Erythroblast (primary cell): ENCODE measurements at regions not wholly inside any gene's neighbourhood (a gene's known extent, or its start where the extent isn't known, plus 50 kb on each side); places are given as distances from the start of the nearest gene placed in this dataset.

Experiments used
- DNase-seq, 2 experiments: peaks; one replicate each; lab custom pipeline; 2025; lab: John Stamatoyannopoulos, UW
- GATA1 ChIP-seq: IDR thresholded peaks from 2 replicates; pipeline ENCODE4 v1.6.1; 2011; ENCODE audit warnings: low read depth, mild to moderate bottlenecking, control low read depth, low read length, moderate library complexity
- POLR2A ChIP-seq: IDR thresholded peaks from 2 replicates; pipeline ENCODE4 v1.6.1; 2011; ENCODE audit warnings: mild to moderate bottlenecking, low read length

DNA sequence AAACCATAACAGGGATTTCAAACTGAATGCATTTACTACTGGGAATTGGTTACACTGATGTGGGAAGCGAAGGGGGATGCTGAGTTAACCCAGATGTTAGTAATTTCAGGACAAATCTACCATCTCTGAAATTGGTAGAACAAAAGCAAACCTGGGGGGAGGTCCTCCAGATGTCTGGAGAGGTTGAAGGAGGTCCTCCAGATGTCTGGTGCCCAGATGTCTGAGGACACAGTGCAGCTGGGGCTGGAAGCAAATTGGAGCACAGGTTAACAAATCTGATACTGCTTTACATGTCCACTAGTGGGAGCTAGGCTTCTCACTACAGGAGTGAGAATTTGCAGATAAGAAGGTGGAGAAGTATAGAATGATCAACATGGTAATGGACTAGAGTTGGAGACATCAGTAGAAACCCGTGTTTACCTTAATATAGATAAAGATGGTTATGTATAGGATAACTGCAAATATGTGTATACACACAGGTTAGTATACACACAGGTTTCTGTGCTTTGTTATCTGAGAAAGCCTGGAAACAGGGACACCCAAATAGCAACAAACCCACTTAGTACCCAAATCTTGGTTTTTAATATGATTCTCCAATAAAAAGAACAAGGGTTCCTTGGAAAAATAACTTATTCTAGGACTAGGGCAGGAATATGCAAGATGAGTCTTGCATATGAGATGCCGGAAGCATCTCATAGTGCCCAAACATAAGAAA lies 162.5 kb downstream of the C12orf50 start:
- DNase-seq = peak; percentile 0 to 12
- TF ChIP-seq GATA1 (no peak), POLR2A (no peak)

DNA sequence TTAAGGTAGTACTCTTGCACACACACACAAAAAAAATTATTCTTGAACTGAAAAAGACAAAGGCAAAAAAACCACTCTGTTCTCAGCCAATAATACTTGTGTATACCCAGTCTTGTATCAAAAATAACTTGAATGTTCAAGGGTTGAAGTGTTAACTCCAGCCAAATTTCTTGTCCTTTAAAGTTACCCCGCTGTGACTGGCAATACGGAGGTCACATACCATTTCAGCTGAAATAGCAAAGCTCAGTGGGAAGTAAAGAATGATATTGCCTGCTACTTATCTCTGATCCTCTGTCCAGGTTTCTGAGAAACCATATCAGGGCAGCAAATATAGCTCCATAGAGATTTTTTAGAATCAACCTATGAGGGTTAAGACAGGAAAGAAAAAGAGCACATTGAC lies 167.4 kb downstream of the C12orf50 start:
- no peak for DNase-seq
- no peak for TF ChIP-seq POLR2A

DNA sequence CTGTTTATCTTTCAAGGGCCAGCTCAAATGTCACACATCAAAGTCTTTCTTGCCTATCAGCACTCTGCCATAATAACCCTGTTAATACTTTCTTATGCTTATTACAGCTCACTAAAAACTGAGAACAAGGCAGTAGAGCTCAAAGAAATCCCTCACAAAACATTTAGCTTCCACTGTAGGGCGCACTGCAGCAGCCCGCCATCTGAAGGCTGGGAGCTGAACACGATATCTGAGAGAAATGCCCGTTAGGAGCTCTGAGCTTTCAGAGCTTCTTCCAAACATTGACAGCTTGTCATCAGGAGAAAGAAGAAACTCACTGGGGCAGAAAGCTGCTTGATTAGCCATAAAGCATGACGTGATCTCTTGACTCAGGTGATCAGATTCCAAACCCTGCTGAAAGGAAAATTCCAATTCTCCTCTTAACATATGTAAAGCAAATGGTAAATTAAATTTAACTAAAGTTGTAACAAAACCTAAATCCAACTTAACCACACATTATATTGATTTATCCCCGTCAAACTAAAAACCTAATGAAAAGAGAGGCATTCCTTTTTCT lies 175.7 kb downstream of the C12orf50 start:
- TF ChIP-seq GATA1 (no peak), POLR2A (no peak)
- no peak for DNase-seq

DNA sequence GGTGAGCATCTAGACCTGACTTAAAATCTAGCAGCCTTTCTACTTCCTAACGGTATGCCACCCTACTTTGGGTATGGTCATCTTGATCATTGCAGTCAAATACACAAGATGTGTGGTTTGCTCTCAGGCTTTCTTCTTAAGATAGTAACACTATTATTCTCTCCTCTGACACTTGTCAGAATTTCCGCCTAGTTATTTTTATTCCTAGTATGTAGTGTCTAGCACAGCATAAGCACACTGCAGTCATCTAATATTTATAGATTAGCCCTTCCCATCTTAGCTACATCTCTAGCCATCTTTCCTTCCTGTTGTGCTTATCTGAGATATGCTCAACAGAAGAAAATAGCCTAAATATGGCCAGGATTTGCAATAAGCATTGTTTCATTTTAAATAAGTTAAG lies 180.1 kb downstream of the C12orf50 start:
- no peak for DNase-seq
- TF ChIP-seq POLR2A = no peak
- TF ChIP-seq GATA1 = no peak

DNA sequence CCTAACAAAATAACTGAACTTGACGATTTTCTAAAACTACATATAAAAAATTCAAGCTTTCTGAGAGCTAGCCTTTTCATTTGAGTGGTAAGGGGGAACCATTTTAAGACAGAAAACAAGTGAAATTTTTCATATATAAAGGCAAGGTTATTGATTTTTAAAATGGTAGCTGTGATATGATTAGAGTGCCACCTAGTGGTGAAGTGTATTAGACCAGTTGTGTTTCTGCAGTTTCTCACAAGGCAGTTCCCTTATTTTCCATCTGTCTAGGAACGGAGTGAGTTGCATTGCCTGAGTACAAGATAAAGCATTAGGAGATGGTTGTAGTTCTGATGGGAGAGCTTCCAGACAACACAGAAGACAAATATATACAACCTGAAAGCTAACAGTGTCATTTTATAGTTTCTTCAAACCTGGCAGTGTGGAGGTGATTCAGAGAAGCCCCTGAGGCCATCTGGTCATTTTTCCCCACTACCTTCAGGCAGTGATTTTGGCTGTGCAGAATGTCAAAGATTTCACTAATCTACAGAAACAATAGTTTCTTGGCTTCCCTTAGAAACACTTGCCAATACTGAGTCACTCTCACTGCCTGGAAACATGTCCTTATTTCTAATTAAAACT lies 180.8 kb downstream of the C12orf50 start:
- TF ChIP-seq GATA1 (no peak), POLR2A (no peak)
- DNase-seq = peak; percentile 36 to 62

DNA sequence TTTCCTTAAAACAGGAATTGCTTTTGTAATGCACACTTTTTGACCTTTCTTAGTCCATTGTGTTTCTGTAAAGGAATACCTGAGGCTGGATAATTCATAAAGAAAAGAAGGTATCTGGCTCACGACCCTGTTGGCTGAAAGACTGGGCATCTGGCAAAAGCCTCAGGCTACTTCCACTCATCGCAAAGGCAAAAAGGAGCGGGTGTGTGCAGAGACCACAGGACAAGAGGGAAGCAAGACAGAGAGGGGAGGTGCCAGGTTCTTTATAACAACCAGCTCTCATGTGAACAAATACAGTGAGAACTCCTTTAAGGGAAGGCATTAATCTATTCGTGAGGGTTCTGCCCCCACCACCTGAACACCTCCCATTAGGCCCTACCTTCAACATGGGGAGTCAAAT lies 182.1 kb downstream of the C12orf50 start:
- DNase-seq = no peak
- no peak for TF ChIP-seq POLR2A
- no peak for TF ChIP-seq GATA1

DNA sequence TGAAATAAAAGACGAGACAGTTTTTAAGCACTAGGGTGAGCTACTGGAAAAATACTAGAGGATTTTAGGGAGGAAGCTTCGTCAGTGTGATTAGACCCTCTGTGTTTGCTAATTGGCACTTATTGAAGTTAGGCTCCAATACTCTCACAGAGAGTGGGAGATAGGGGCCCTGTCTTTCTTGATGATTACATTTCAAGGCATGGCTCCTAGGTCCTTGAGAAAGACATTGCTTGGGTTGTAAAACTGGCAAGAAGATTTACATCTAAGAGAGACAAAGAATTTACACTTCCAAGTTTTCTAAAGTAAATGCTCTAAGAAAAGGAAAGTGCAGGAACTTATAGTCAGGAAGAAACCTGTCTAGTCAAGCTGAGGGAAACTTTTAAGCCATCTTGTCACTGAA lies 183.2 kb downstream of the C12orf50 start:
- DNase-seq = no peak
- TF ChIP-seq GATA1 = no peak
- TF ChIP-seq POLR2A = no peak

DNA sequence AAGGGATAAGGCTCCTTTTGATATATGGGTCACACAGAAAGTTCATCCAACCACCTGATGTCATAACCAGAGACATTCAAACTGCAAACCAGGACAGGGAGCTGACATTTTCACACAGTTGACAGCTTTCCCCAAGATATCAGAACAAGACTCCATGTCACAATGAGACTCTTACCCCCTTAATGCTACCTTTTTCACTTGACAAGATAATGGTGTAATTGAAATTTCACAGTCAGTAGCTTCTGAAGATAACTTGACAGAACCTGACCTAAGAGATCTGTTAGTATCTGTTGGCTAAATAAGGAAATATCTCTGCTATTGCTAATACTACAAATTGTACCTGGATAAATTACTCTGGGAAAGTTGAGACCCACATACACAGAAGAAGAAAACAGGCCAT lies 187.3 kb downstream of the C12orf50 start:
- no peak for DNase-seq
- no peak for TF ChIP-seq GATA1
- no peak for TF ChIP-seq POLR2A

DNA sequence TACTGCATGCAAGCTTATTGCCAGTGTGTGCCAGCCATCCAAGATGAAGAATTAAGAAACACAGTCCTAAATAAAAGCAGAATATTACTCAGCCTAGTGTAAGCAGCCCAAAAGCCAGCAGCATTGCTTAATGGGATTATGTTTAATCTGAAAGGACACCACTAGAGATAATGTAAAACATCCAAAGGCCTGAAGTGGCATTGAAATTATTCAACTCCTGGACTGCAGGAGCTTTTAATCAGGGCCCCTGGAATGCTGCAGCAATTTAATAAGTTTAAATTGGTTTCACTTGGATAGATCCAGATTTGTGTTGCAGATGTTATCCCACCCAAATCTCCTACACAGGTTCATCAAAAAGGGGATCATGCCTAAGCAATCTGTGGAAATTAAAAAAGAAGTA lies 193.0 kb downstream of the C12orf50 start:
- no peak for DNase-seq
- TF ChIP-seq POLR2A (no peak), GATA1 (no peak)

DNA sequence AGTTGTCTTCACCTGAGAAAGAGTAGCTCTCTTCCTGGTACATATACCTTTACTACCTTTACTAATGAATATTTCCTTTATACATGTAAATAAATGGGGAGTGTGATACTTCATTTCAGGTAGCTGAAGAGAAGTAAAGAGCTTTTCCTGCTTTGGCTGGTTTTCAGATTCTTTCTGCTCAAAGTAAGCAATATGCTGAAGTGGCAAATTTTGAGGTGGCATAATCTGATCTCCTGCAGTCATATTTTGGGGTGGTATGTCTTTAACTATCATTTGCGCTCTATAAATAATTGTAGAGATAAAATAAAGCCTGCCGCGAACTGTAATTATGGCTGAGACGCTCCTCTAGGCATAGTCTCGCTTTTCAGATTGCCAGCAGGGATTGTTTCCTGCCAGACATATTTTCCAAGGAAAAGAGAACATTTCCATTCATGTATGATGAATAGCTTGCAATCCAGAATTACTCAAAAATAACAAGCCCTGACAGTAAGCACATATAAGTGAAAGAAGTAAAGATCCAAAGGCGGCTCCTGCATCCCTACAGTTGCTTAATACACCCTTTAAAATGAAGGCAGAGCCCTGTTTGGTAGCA lies 200.7 kb downstream of the C12orf50 start:
- TF ChIP-seq GATA1 (no peak), POLR2A (no peak)
- no peak for DNase-seq

DNA sequence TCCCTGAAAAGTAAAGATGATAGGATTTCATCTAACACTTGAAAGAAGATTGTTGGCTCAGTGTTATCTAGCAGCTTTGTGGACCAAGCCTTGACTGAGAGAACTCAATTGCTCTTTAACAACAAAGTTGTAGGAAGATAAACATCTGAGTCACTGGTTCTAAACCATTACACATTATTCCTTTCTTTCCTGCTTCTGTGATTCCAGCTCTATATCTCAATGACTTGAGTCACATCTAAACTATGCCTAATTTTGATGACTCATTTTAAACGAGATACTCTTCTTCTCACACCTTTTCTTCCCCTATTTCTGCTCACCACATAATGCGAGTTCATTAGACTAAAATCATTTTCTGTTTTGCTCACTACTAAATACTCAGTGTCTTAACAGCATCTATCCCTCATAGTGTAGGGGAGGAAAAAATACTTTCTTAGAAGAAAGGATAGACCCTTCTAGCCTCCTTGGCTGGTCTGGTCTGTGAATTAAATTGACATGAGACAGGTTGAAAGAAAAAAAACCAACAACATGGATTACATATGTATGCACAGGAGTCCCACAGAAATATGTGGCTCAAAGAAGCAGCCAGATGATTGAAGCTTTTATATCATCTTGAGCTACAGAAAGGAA lies 201.4 kb downstream of the C12orf50 start:
- no peak for DNase-seq
- TF ChIP-seq GATA1 = no peak
- no peak for TF ChIP-seq POLR2A

DNA sequence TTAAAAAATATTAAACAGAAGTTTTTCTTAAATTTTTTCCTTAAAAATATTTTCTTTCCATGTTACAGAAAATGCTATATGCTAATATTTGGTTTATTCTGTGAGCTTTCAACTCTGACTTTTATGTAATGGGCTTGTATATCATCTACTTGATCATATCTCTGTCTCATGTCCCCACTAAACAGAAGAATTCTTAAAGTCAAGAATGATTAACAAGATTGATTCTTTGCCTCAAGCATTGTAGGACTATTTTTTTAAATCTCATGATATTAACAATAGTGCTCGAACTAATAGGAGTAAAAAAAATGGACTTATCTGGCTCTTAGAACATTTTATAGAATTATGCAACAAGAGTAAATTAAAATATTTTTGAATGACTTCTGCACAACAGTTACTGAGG lies 206.3 kb downstream of the C12orf50 start:
- TF ChIP-seq POLR2A = no peak
- no peak for TF ChIP-seq GATA1

DNA sequence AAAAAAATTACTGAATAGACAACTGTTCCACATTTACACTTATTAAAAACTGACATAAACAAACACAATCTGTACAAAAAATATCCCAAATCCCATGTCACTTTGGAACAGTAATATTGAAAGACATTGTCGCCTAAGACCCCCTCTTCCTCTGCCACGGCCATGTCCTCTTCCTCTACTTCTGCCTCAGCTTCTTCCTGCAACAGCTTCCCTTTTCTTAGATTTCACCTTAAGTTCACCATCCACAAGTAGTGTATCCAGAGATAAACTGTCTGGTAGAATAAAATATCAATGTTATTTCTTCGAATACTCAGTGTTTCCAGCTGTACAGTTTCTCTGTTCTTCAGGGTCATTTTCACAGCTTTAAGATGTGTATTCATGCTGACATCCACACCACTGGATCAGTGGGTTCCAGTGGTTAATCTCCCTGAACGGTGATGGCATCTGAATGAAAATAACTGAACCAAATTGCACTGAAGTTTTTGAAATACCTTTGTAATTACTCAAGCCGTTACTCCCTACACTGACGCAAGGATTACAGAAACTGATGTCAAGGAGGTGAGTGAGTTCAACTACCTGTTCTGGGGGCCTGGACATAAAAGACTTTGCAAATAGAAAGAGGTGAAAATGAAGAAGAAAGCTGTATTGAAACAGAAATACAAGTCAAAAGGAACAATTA lies 208.5 kb downstream of the C12orf50 start:
- TF ChIP-seq GATA1 (no peak), POLR2A (no peak)
- DNase-seq = no peak

More for the DNA sequence above, 206.3 kb downstream of the C12orf50 start:
- DNase-seq = no peak
